ENCODE measurements at regions not wholly inside any gene's neighbourhood (a gene's known extent, or its start where the extent isn't known, plus 50 kb on each side); places are given as distances from the start of the nearest gene placed in this dataset.

DNA sequence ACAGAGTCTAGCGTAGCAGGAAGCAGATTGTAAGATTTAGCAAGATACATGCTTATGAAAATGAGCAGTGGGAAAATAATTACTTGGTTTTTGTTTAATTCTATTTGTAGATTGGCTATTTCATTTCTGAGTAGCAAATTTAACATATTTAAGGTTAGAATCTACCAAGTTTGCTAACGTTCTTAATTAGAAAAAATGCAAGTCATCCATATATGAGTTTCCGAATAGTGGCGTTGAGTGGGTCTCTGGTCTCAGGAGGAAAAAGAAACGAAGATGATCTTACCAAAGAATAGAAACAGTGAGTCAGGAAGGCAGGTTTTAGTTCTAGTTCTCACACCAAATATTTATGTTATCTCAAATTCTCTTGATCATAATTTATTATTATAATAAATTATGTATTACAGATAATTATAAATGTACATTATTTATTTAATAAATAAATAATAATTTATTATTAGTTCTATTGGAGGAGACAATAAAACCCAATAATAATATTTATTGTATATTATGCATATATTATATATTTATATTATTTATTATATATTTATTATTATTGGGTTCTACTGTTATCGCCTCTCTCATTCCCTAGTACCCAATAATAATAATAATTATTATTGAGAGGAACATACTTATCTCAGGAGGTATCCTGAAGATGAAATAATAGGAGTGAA lies 194.3 kb upstream of the PITRM1 start:
- no peak overlapping the region for H3K4me3 ChIP-seq
- no peaks in the 10 kb centered on the region for H3K27me3 ChIP-seq

DNA sequence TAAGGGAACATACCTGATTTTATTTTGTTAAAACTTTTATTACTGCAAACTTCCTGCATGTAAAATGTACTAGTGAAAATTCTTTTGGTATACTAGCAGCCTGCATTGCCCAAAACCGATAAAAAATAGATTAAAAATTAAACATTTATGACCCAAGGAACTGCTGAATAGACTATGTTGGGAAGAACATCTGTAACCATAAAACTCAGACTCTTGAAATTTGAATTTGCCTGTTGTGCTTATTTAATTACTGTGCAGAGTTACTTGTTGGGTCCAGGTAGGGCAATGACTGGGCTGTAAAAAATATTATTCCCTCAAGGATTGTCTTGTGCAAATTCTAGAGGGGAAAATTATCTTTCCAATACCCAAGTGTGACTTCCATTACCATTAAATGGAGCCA lies 193.5 kb upstream of the PITRM1 start:
- WGBS: 82% methylated on average over 1 of the region's 1 CpG
- Histone ChIP-seq H3K4me1 (no peaks in the 10 kb centered on the region), H3K9me3 (no peaks in the 10 kb centered on the region), H3K27ac (no peak overlapping the region), H3K4me3 (no peak overlapping the region), H3K36me3 (no peaks in the 10 kb centered on the region), H3K27me3 (no peaks in the 10 kb centered on the region)
- no peak for TF ChIP-seq EP300 (IDR thresholded peaks at IDR 0.05)
- DNase-seq (ENCODE audit: low spot score in 2 of 2): no peak

More for the DNA sequence above, 194.3 kb upstream of the PITRM1 start:
- Histone ChIP-seq H3K36me3 (no peaks in the 10 kb centered on the region), H3K27ac (no peak overlapping the region), H3K4me1 (no peaks in the 10 kb centered on the region), H3K9me3 (no peaks in the 10 kb centered on the region)
- 91% methylated on average over 6 of the region's 6 CpGs for WGBS
- no peak for DNase-seq (ENCODE audit: low spot score in 2 of 2)
- TF ChIP-seq EP300 (IDR thresholded peaks at IDR 0.05): no peak

DNA sequence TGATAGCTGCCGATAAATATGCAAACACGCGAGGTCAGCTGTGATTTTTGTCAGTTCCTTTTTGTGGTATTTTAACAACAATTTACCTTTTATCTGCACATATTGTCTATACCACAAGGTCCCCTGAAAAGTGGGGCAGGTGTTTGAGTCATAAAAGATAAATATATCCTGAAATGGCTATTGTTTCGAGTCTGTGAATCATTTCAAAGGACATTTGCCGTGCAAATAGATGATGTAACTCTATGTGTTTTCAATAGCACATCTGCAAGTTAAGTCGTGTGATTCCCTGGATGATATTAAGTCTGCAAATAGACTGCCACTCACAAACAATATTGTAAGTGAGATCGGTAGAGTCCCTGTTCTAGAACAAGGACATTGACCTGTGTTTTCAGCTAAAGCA lies 193.0 kb upstream of the PITRM1 start:
- no peaks in the 10 kb centered on the region for H3K9me3 ChIP-seq
- DNase-seq (ENCODE audit: low spot score in 2 of 2): no peak
- no peaks in the 10 kb centered on the region for H3K4me1 ChIP-seq
- TF ChIP-seq POLR2A (IDR thresholded peaks at IDR 0.05): no peak
- TF ChIP-seq, protein P1, sequence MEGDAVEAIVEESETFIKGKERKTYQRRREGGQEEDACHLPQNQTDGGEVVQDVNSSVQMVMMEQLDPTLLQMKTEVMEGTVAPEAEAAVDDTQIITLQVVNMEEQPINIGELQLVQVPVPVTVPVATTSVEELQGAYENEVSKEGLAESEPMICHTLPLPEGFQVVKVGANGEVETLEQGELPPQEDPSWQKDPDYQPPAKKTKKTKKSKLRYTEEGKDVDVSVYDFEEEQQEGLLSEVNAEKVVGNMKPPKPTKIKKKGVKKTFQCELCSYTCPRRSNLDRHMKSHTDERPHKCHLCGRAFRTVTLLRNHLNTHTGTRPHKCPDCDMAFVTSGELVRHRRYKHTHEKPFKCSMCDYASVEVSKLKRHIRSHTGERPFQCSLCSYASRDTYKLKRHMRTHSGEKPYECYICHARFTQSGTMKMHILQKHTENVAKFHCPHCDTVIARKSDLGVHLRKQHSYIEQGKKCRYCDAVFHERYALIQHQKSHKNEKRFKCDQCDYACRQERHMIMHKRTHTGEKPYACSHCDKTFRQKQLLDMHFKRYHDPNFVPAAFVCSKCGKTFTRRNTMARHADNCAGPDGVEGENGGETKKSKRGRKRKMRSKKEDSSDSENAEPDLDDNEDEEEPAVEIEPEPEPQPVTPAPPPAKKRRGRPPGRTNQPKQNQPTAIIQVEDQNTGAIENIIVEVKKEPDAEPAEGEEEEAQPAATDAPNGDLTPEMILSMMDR (IDR thresholded peaks at IDR 0.05): no peak
- no peak for TF ChIP-seq EP300 (IDR thresholded peaks at IDR 0.05)
- no peak for TF ChIP-seq POLR2AphosphoS5 (IDR thresholded peaks at IDR 0.05)
- H3K27me3 ChIP-seq: no peaks in the 10 kb centered on the region
- H3K27ac ChIP-seq: no peak overlapping the region
- WGBS: 70% methylated on average over 7 of the region's 7 CpGs
- H3K4me3 ChIP-seq: no peak overlapping the region
- H3K36me3 ChIP-seq: no peaks in the 10 kb centered on the region

DNA sequence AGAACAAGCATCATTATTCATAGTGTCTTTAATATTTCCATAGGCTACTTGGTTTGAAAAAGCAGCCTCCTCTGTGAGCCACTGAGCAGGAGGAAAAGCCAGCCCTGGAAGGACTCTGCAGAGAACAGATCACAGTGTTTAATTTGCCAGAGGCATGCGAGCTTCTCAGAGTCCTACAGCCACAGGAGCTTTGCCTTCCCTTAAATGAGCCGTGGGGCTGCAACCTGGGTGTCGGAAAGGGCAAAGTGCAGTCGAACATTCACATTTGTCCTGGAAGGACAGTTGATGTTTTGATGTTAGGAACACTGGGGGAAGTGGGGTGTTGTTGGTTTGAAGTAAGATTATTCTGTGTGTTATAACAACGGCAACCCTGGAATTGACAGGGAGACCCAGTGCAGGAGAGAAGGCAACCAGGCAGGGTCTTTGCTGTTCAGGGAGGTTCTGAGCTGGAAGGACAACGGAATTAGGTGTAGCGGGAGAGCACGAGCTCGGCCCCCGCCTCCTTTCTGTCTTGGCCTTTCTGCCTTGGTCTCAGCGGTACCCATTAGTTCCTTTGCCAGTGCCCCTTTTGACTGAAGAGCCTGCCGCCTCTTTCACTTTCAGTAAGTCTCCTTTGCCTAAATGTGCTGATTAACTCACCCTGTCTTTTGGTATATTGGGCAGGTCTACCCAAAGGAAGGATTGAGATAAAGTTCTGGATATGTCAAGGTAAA lies 192.3 kb upstream of the PITRM1 start:
- Histone ChIP-seq H3K36me3 (no peaks in the 10 kb centered on the region), H3K9me3 (no peaks in the 10 kb centered on the region), H3K27me3 (no peaks in the 10 kb centered on the region), H3K4me1 (no peaks in the 10 kb centered on the region), H3K4me3 (no peak overlapping the region), H3K27ac (no peak overlapping the region)
- 86% methylated on average over 12 of the region's 12 CpGs for WGBS
- TF ChIP-seq, protein P1 (IDR thresholded peaks at IDR 0.05): no peak
- TF ChIP-seq EP300 (IDR thresholded peaks at IDR 0.05): no peak
- no peak for TF ChIP-seq POLR2A (IDR thresholded peaks at IDR 0.05)
- TF ChIP-seq POLR2AphosphoS5 (IDR thresholded peaks at IDR 0.05): no peak
- no peak for DNase-seq (ENCODE audit: low spot score in 2 of 2)

DNA sequence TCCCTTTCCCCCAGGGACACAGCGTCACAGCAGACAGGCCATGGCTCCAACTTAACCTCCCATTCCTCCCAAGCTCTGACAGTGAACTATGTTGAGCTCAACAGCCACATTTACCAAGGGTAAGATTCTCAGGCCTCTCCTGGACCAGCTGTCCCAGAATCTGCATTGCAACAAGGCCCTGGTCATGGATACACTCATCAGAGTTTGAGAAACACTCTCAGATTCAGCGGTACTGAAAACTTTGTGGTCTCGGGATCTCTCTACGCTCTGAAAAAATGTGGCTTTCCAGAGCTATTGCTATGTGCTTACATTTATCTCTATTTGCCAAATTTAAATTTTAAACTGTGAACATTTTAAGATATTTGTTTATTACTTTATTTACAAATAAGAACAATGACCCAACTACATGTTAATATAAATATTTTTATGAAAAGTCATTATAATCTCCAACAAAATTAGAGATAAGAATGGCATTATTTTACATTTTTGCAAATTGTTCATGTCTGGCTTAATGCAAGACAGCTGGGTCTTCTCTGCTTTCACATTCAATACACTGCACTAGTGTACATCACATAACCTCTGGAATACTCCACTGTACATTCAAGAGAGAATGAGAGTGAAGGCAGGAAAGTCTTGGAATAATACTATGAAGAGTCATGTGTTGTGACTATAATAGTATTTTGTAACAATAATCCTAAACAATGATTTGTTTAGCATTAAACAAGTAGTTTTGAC lies 190.9 kb upstream of the PITRM1 start:
- H3K4me3 ChIP-seq: no peak overlapping the region
- 84% methylated on average over 4 of the region's 4 CpGs for WGBS
- no peaks in the 10 kb centered on the region for H3K4me1 ChIP-seq
- H3K36me3 ChIP-seq: no peaks in the 10 kb centered on the region
- H3K27me3 ChIP-seq: no peaks in the 10 kb centered on the region
- peaks cover 6% of the 10 kb centered on the region for H3K9me3 ChIP-seq
- DNase-seq (ENCODE audit: low spot score in 2 of 2): no peak
- TF ChIP-seq POLR2A (IDR thresholded peaks at IDR 0.05): no peak
- TF ChIP-seq POLR2AphosphoS5 (IDR thresholded peaks at IDR 0.05): no peak
- no peak for TF ChIP-seq EP300 (IDR thresholded peaks at IDR 0.05)
- TF ChIP-seq, protein P1 (IDR thresholded peaks at IDR 0.05): no peak
- no peak overlapping the region for H3K27ac ChIP-seq

DNA sequence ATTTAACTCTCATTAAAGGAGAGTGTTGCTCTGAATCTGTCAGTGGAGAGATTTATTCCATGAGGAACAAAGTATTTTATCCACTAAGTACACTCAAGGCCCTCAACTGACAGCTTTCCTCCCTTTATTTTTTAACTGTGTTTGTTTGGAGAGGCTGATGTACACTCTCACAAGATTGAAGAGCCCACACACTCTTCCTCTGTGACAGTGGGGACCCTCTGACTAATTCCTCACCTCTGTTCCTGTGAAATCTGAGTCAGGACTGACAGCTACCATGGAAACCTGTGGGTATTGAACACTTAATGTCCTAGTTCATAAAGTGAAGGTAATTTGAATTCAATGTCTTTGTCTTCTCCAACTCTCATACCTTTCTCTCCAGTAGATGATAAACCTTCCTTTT lies 189.8 kb upstream of the PITRM1 start:
- no peak for TF ChIP-seq POLR2AphosphoS5 (IDR thresholded peaks at IDR 0.05)
- TF ChIP-seq EP300 (IDR thresholded peaks at IDR 0.05): no peak
- TF ChIP-seq, protein P1 (IDR thresholded peaks at IDR 0.05): no peak
- no peak for TF ChIP-seq POLR2A (IDR thresholded peaks at IDR 0.05)
- no peaks in the 10 kb centered on the region for H3K4me1 ChIP-seq
- H3K27me3 ChIP-seq: no peaks in the 10 kb centered on the region
- H3K27ac ChIP-seq: no peak overlapping the region
- H3K36me3 ChIP-seq: no peaks in the 10 kb centered on the region
- no peak overlapping the region for H3K4me3 ChIP-seq
- H3K9me3 ChIP-seq: peaks cover 6% of the 10 kb centered on the region
- no peak for DNase-seq (ENCODE audit: low spot score in 2 of 2)

All from suprapubic skin (tissue), 4 donors.